Loucy (cell line): ENCODE measurements at regions not wholly inside any gene's neighbourhood (a gene's known extent, or its start where the extent isn't known, plus 50 kb on each side); places are given as distances from the start of the nearest gene placed in this dataset.

ENCODE experiments used
- H2AFZ ChIP-seq: fragments of 200-600 bp; sonication (generic); 2 replicates; pipeline ENCODE4 v1.6.0; 2016; ENCODE audit warnings: antibody characterized with exemption, mild to moderate bottlenecking, low read length, moderate library complexity
- H3F3A ChIP-seq: fragments of 200-600 bp; 2 replicates; pipeline ENCODE4 v1.6.0; 2016; ENCODE audit warnings: antibody characterized with exemption, low read depth, mild to moderate bottlenecking
- H3K27me3 ChIP-seq: fragments of 200-600 bp; sonication (generic); 2 replicates; pipeline ENCODE4 v1.6.1; 2014; ENCODE audit warnings: low read length, mild to moderate bottlenecking; ENCODE audit not compliant: insufficient read depth, poor library complexity, severe bottlenecking
- H3K36me3 ChIP-seq: fragments of 200-600 bp; sonication (generic); 2 replicates; pipeline ENCODE4 v1.6.1; 2016; ENCODE audit warnings: low read length; ENCODE audit not compliant: insufficient read depth
- H3K4me1 ChIP-seq: fragments of 200-600 bp; sonication (generic); 2 replicates; pipeline ENCODE4 v1.5.1; 2014; ENCODE audit warnings: low read length, mild to moderate bottlenecking; ENCODE audit not compliant: insufficient read depth, poor library complexity, severe bottlenecking
- H3K4me2 ChIP-seq: fragments of 200-600 bp; sonication (generic); 2 replicates; pipeline ENCODE4 v1.6.0; 2014; ENCODE audit warnings: antibody characterized with exemption, low read length, low read depth, mild to moderate bottlenecking; ENCODE audit not compliant: poor library complexity, severe bottlenecking
- H3K4me3 ChIP-seq: fragments of 200-600 bp; sonication (generic); 2 replicates; pipeline ENCODE4 v1.5.1; 2014; ENCODE audit warnings: low read length, mild to moderate bottlenecking, mixed read lengths; ENCODE audit not compliant: poor library complexity, severe bottlenecking
- H3K79me2 ChIP-seq: fragments of 200-600 bp; sonication (generic); 2 replicates; pipeline ENCODE4 v1.6.1; 2014; ENCODE audit warnings: low read length; ENCODE audit not compliant: insufficient read depth
- H3K9ac ChIP-seq: fragments of 200-600 bp; sonication (generic); 2 replicates; pipeline ENCODE4 v1.6.0; 2014; ENCODE audit warnings: mild to moderate bottlenecking, low read depth, low read length, moderate library complexity; ENCODE audit not compliant: poor library complexity, severe bottlenecking
- H3K9me2 ChIP-seq: fragments of 200-600 bp; sonication (generic); replicated peaks from 2 replicates; pipeline ENCODE4 v1.6.1; 2016; ENCODE audit warnings: low read depth, low read length, mixed read lengths
- H3K9me3 ChIP-seq: fragments of 200-600 bp; sonication (generic); 2 replicates; pipeline ENCODE4 v1.6.1; 2014; ENCODE audit warnings: mild to moderate bottlenecking, antibody characterized with exemption, low read length, low read depth; ENCODE audit not compliant: insufficient read depth
- H4K20me1 ChIP-seq: fragments of 200-600 bp; sonication (generic); 2 replicates; pipeline ENCODE4 v1.6.0; 2014; ENCODE audit warnings: antibody characterized with exemption, low read length, mild to moderate bottlenecking; ENCODE audit not compliant: insufficient read depth, poor library complexity, severe bottlenecking
- EZH2phosphoT487 ChIP-seq: fragments of 200-600 bp; IDR thresholded peaks from 2 replicates; pipeline ENCODE4 v1.6.1; 2018; ENCODE audit warnings: antibody characterized with exemption, mild to moderate bottlenecking, moderate library complexity, borderline replicate concordance
- TF ChIP-seq, protein P1 (sequence below): fragments of 200-600 bp; sonication (generic); conservative IDR thresholded peaks from 2 replicates; pipeline ENCODE4 v1.5.1; 2014; ENCODE audit warnings: mild to moderate bottlenecking, antibody characterized with exemption, low read length

DNA sequence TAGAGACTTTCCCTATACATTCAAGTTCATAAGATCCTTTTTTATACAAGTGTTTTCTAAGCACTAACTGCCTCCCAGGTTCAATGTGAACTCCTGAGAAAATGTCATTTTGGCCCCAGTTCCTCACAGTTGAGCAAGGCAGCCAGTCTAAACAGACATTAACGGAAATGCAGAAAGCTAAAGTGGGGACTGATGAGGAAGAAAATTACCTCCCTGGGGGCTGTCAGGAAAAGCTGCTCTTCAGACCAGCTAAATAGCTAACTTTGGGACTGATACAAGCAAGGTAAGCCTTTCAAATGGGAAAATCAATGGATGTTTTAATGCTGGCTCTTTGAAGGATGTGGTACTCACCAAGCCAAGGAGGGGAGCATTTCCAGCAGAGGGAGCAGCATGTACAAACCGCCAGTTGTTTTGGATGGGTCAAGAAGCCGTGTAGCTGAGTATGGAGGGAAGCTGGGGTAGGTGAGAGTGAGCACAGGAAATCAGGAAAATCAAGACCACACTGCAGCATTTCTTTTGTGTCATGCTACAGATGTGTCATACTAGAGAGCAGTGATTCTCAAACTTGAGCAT lies 180.8 kb upstream of the CHD6 start:
- H2AFZ ChIP-seq, result no peak overlapping the region
- TF ChIP-seq, protein P1, sequence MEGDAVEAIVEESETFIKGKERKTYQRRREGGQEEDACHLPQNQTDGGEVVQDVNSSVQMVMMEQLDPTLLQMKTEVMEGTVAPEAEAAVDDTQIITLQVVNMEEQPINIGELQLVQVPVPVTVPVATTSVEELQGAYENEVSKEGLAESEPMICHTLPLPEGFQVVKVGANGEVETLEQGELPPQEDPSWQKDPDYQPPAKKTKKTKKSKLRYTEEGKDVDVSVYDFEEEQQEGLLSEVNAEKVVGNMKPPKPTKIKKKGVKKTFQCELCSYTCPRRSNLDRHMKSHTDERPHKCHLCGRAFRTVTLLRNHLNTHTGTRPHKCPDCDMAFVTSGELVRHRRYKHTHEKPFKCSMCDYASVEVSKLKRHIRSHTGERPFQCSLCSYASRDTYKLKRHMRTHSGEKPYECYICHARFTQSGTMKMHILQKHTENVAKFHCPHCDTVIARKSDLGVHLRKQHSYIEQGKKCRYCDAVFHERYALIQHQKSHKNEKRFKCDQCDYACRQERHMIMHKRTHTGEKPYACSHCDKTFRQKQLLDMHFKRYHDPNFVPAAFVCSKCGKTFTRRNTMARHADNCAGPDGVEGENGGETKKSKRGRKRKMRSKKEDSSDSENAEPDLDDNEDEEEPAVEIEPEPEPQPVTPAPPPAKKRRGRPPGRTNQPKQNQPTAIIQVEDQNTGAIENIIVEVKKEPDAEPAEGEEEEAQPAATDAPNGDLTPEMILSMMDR, result 0 out of 2 replicates have a peak, but pooled peaks have one; percentile 18
- TF ChIP-seq EZH2phosphoT487, result no peak
- H3K4me2 ChIP-seq, result no peak overlapping the region
- no peaks in the 10 kb centered on the region for H3K9me2 ChIP-seq
- no peak overlapping the region for H3K4me3 ChIP-seq
- H3K4me1 ChIP-seq, result no peaks in the 10 kb centered on the region
- no peaks in the 10 kb centered on the region for H3K36me3 ChIP-seq
- no peaks in the 10 kb centered on the region for H3K27me3 ChIP-seq
- no peaks in the 10 kb centered on the region for H3K79me2 ChIP-seq
- H3K9me3 ChIP-seq, result no peaks in the 10 kb centered on the region
- H4K20me1 ChIP-seq, result no peaks in the 10 kb centered on the region
- H3K9ac ChIP-seq, result no peak overlapping the region
- no peaks in the 10 kb centered on the region for H3F3A ChIP-seq

DNA sequence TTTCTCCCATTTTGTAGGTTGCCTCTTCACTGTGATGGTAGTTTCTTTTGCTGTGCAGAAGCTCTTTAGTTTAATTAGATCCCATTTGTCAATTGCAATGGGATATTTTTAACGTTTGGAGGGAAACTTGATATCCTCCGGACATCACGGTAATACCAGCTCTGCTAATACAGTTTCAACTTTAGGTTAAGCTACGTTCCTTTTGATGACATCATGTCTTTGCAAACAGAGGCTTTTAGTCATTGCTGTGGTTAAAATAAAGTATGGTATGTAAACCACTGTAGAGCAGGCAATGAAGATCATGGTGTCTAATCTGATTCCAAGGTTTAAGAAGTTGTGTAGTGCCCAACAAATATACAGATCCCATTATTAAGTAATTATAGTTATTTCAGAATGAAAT lies 168.0 kb upstream of the CHD6 start:
- H2AFZ ChIP-seq, result no peak overlapping the region
- TF ChIP-seq EZH2phosphoT487, result no peak
- TF ChIP-seq, protein P1, result no peak

GRCh38 chr20:41784209-41784958 lies 166.2 kb upstream of the CHD6 start:
- TF ChIP-seq, protein P1, result no peak
- no peak for TF ChIP-seq EZH2phosphoT487
- Histone ChIP-seq H4K20me1 (no peaks in the 10 kb centered on the region), H3K79me2 (no peaks in the 10 kb centered on the region), H3K4me2 (no peak overlapping the region), H3K9me3 (0 out of 2 replicates have a peak, but pooled peaks cover 6% of the 10 kb centered on the region), H3K9me2 (no peaks in the 10 kb centered on the region), H3K9ac (no peak overlapping the region), H3K4me3 (no peak overlapping the region), H3K4me1 (peaks cover 16% of the 10 kb centered on the region), H2AFZ (no peak overlapping the region), H3K36me3 (no peaks in the 10 kb centered on the region), H3F3A (no peaks in the 10 kb centered on the region), H3K27me3 (no peaks in the 10 kb centered on the region)

More for the DNA sequence above, 168.0 kb upstream of the CHD6 start:
- Histone ChIP-seq H4K20me1 (no peaks in the 10 kb centered on the region), H3F3A (no peaks in the 10 kb centered on the region), H3K36me3 (no peaks in the 10 kb centered on the region), H3K27me3 (no peaks in the 10 kb centered on the region), H3K9me3 (0 out of 2 replicates have a peak, but pooled peaks cover 6% of the 10 kb centered on the region), H3K79me2 (no peaks in the 10 kb centered on the region), H3K9ac (no peak overlapping the region), H3K4me2 (no peak overlapping the region), H3K9me2 (no peaks in the 10 kb centered on the region), H3K4me3 (no peak overlapping the region), H3K4me1 (peaks cover 16% of the 10 kb centered on the region)
